ENCODE measurements at regions not wholly inside any gene's neighbourhood (a gene's known extent, or its start where the extent isn't known, plus 50 kb on each side); places are given as distances from the start of the nearest gene placed in this dataset.

DNA sequence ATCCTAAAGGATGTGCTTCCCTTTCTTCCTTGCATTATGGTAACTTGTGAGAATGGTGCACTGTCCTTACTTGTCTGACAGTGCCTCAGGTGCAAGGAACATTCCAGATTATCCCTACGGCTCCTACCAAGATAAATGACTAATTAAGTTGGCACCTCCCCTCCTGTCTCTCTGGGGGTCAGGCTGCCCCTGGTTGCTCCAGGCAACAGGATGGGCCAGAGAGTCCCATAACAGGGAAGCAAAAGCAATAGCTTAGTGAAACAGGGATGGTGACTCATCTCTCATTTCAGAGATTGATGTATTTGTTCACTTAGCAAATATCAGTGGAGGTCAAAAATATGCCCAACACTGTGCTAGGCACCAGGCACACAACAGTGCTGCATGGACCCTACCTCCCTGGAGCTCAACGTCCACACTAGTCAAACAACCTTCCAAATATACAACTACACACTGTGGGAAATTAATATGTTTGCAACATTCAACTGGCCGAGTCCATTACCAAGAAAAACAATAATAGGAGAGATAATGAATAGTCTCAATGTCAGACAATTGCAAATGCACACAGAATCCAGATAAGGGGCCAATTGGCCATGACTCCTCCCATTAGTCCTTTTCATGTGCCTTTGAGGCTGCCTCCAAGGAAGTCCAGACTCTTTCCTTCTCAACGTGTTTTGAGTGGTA, 249.0 kb downstream of the TLE3 start:
- TF ChIP-seq, protein P1, sequence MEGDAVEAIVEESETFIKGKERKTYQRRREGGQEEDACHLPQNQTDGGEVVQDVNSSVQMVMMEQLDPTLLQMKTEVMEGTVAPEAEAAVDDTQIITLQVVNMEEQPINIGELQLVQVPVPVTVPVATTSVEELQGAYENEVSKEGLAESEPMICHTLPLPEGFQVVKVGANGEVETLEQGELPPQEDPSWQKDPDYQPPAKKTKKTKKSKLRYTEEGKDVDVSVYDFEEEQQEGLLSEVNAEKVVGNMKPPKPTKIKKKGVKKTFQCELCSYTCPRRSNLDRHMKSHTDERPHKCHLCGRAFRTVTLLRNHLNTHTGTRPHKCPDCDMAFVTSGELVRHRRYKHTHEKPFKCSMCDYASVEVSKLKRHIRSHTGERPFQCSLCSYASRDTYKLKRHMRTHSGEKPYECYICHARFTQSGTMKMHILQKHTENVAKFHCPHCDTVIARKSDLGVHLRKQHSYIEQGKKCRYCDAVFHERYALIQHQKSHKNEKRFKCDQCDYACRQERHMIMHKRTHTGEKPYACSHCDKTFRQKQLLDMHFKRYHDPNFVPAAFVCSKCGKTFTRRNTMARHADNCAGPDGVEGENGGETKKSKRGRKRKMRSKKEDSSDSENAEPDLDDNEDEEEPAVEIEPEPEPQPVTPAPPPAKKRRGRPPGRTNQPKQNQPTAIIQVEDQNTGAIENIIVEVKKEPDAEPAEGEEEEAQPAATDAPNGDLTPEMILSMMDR (IDR thresholded peaks at IDR 0.05), result no peak
- no peak for TF ChIP-seq POLR2A (IDR thresholded peaks at IDR 0.05)
- TF ChIP-seq POLR2AphosphoS5 (IDR thresholded peaks at IDR 0.05), result no peak
- TF ChIP-seq EP300 (IDR thresholded peaks at IDR 0.05), result no peak

All from gastroesophageal sphincter (tissue), 3 donors.